ENCODE measurements at regions not wholly inside any gene's neighbourhood (a gene's known extent, or its start where the extent isn't known, plus 50 kb on each side); places are given as distances from the start of the nearest gene placed in this dataset.
"Not testable (repeated sequence)": the region's sequence is repeated elsewhere in the genome, so short reads cannot be mapped to it uniquely, and the experiment has no call there.

DNA sequence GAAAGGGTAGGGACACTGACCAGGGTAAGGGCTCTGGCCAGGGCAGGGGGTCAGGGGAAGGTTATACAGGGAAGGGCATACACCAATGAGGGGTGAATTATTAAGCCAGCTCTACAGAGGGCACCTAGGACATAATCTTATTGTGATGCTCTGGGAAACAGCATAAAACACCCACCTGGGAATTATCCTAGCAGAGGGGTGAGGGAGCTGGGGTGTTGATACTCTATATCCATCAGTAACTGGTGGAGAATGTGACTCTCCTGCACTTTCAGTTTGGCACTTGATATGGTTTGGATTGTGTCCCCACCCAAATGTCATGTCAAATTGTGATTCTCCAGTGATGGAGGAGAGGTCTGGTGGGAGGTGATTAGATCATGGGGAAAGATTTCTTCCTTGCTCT is 291.2 kb downstream of the ASMT start:
- Histone ChIP-seq H3K4me2 (no peak overlapping the region), H3K27ac (peak overlapping the region in 1 of 2 experiments; percentile 3; a peak in 2 of 6 replicates), H3K4me1 (peaks cover 20% of the 10 kb centered on the region), H3K4me3 (no peak overlapping the region), H3K9me3 (0 out of 3 replicates have a peak, but pooled peaks cover 4% of the 10 kb centered on the region)
- DNase-seq (ENCODE audit: low read depth in 1 of 2, low spot score in 1 of 2) (no peak), ATAC-seq (no peak), FAIRE-seq (no peak)
- no peak for TF ChIP-seq FOSB (CRISPR knock-in tag; IDR thresholded peaks at IDR 0.05)
- TF ChIP-seq, protein P1, sequence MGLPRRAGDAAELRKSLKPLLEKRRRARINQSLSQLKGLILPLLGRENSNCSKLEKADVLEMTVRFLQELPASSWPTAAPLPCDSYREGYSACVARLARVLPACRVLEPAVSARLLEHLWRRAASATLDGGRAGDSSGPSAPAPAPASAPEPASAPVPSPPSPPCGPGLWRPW (IDR thresholded peaks at IDR 0.05) = no peak
- POLR2A ChIA-PET = no interaction called here
- CTCF ChIA-PET = no interaction called here

DNA sequence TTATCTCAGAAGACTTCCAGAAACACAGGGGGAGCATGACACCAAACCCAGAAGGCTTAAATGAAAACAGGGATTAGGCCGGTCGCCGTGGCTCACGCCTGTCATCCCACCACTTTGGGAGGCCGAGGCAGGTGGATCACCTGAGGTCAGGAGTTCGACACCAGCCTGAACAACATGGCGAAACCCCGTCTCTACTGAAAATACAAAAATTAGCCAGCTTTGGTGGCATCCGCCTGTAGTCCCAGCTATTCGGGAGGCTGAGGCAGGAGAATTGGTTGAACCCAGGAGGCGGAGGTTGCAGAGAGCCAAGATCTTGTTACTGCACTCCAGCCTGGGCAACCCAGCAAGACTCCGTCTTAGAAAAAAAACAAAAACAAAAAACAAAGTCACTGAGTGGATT is 294.1 kb downstream of the ASMT start:
- POLR2A ChIA-PET; ATAC-seq; H3K4me1 ChIP-seq; FAIRE-seq; DNase-seq (ENCODE audit: low read depth in 1 of 2, low spot score in 1 of 2); H3K4me3 ChIP-seq; H3K27ac ChIP-seq; H3K9me3 ChIP-seq; H3K4me2 ChIP-seq; CTCF ChIA-PET: not testable (repeated sequence)
- WGBS (ENCODE audit: missing lambda C conversion rate) = 84% methylated on average over 12 of the region's 12 CpGs

DNA sequence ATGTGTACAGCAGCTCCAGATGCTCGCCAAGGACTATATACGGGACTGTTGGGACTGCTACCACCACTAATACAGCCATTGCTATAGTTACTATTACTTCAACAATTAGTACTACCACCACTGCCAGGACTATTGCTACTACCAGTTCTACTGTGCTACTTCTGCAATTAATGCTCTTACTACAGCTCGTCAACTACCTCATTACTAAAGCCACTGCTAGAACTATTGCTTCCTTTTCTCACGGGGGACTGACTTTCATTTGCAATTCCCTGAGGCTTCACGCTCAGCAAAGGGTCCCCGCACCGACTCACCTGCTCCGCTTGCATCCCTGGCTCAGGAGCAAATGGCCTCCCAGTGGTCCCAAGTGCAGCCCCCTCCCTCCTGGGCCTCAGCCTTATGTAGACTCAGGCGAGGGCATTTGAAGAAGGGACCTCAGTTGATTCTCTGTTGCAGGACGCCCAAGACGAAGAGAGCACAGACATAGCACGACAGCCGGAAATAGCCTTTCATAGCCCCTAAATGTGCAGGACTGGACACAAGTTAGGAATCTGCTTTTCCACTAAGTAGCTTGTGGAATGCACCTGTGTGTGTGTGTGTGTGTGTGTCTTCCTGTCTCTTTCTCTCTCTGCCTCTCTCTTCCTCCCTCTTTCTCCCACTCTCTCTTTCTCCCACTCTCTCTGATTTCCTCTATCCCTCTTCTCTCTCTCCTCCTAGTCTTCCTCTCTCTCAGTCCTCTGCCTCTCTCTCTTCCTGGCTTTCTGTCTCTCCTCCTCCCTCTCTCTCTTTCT is 294.8 kb downstream of the ASMT start:
- Histone ChIP-seq H3K27ac (peak overlapping the region in 1 of 2 experiments; percentile 47; a peak in 1 of 6 replicates), H3K4me3 (no peak overlapping the region), H3K4me1 (no peaks in the 10 kb centered on the region), H3K9me3 (0 out of 3 replicates have a peak, but pooled peaks cover 4% of the 10 kb centered on the region), H3K4me2 (no peak overlapping the region)
- CTCF ChIA-PET = no interaction called here
- FAIRE-seq (no peak), ATAC-seq (peak; percentile 51 to 64; a peak in 4 of 6 replicates), DNase-seq (ENCODE audit: low read depth in 1 of 2, low spot score in 1 of 2) (no peak)
- no peak for TF ChIP-seq SREBF2 (IDR thresholded peaks at IDR 0.05)
- no peak for TF ChIP-seq JUNB (IDR thresholded peaks at IDR 0.05)
- TF ChIP-seq HOXA7 (CRISPR knock-in tag; IDR thresholded peaks at IDR 0.05) = no peak
- POLR2A ChIA-PET = no interaction called here
- WGBS (ENCODE audit: missing lambda C conversion rate) = 87% methylated on average over 13 of the region's 13 CpGs

DNA sequence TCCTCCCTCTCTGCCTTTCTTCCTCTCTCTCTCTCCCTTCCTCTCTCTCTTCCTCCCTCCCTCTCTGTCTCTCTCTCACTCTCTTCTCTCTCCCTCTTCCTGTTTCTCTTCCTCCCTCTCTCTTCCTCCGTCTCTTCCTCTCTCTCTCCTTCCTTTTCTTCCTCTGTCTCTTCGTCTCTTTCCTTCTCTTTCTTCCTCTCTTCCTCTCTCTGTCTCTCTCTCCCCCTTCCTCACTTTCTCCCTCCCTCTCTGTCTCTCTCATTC is 295.3 kb downstream of the ASMT start:
- H3K4me3 ChIP-seq = no peak overlapping the region
- TF ChIP-seq HEYL (CRISPR knock-in tag; IDR thresholded peaks at IDR 0.05) = no peak
- TF ChIP-seq NFE2L2 (conservative IDR thresholded peaks at IDR 0.05; ENCODE audit: low read length) = no peak
- TF ChIP-seq EHMT2 (IDR thresholded peaks at IDR 0.05; ENCODE audit: low read depth) = no peak
- no peak for TF ChIP-seq ZNF302 (CRISPR knock-in tag; IDR thresholded peaks at IDR 0.05)
- TF ChIP-seq FOXS1 (CRISPR knock-in tag; IDR thresholded peaks at IDR 0.05) = no peak
- TF ChIP-seq, protein P1 (IDR thresholded peaks at IDR 0.05) = no peak
- no peak for TF ChIP-seq FOSL2 (IDR thresholded peaks at IDR 0.05)
- no peak for TF ChIP-seq FOSL2 (CRISPR knock-in tag; IDR thresholded peaks at IDR 0.05)
- no peak for TF ChIP-seq CBX8 (IDR thresholded peaks at IDR 0.05)
- no peak for TF ChIP-seq RCOR1 (IDR thresholded peaks at IDR 0.05; ENCODE audit: low read depth, low read length)
- TF ChIP-seq ZSCAN20 (CRISPR knock-in tag; IDR thresholded peaks at IDR 0.05) = no peak
- no peak for TF ChIP-seq POLR2A (IDR thresholded peaks at IDR 0.05; ENCODE audit: low read length)
- no peak for TF ChIP-seq RARB (CRISPR knock-in tag; IDR thresholded peaks at IDR 0.05)
- H3K4me1 ChIP-seq = no peaks in the 10 kb centered on the region
- no peak overlapping the region for H3K4me2 ChIP-seq
- ATAC-seq (no peak), FAIRE-seq (no peak), DNase-seq (ENCODE audit: low read depth in 1 of 2, low spot score in 1 of 2) (no peak)
- ChIA-PET CTCF (no interaction called here), POLR2A (no interaction called here)
- H3K27ac ChIP-seq = peak overlapping the region in 1 of 2 experiments; percentile 47; a peak in 2 of 6 replicates
- 90% methylated on average over 2 of the region's 2 CpGs for WGBS (ENCODE audit: missing lambda C conversion rate)
- 0 out of 3 replicates have a peak, but pooled peaks cover 4% of the 10 kb centered on the region for H3K9me3 ChIP-seq

DNA sequence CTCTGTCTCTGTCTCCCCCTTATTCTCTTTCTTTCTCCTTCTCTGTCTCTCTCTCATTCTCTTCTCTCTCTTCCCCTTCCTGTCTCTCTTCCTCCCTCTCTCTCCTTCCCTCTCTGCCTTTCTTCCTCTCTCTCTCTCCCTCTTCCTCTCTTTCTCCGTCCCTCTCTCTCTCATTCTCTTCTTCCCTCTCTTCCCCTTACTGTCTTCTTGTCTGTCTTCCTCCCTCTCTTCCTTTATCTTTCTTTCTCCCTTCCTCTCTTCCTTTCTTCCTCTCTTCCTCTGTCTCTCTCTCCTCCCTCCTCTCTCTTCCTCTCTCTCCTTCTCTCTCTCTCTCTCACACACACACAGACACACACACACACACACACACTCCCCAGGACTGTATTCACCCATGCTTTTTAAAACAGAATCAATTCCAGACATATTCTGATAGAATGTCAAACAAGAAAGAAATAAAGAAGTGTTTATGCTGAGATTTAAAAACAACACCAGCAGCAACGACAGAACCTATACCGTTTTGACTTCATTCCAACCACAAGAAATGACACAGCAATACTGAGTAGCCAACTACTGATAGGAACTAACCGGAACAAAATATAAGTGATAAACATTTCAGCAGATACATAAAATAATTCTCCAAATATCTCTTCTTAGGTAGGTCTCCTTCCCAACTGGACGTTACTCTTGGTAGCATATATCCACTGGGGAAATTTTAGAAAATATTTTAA is 296.7 kb downstream of the ASMT start:
- no peak for DNase-seq (ENCODE audit: low read depth in 1 of 2, low spot score in 1 of 2)
- H3K4me2 ChIP-seq = 0 out of 3 replicates have a peak overlapping the region, but pooled peaks have one; percentile 8
- H3K27ac ChIP-seq = peak overlapping the region; percentile 25 to 45; a peak in 3 of 6 replicates
- POLR2A ChIA-PET = no interaction called here
- no peak overlapping the region for H3K4me3 ChIP-seq
- CTCF ChIA-PET = no interaction called here
- 50% methylated on average over 5 of the region's 5 CpGs for WGBS (ENCODE audit: missing lambda C conversion rate)
- no peak for FAIRE-seq
- H3K4me1 ChIP-seq = no peaks in the 10 kb centered on the region
- H3K9me3 ChIP-seq = no peaks in the 10 kb centered on the region
- ATAC-seq = no peak; a peak in 1 of 6 replicates
- no peak for TF ChIP-seq PHF8 (IDR thresholded peaks at IDR 0.05; ENCODE audit: borderline replicate concordance, low read depth)
- TF ChIP-seq MAFK (IDR thresholded peaks at IDR 0.05; ENCODE audit: partially characterized antibody) = peak; percentile 5
